ENCODE measurements at regions not wholly inside any gene's neighbourhood (a gene's known extent, or its start where the extent isn't known, plus 50 kb on each side); places are given as distances from the start of the nearest gene placed in this dataset.

- Histone ChIP-seq H3K27me3 (no peaks in the 10 kb centered on the region), H3K4me1 (no peaks in the 10 kb centered on the region), H3K9me3 (no peaks in the 10 kb centered on the region), H3K4me3 (no peak overlapping the region), H3K36me3 (ENCODE audit: low read depth, missing control alignments) (no peaks in the 10 kb centered on the region), H3K27ac (no peak overlapping the region)
- TF ChIP-seq POLR2A (IDR thresholded peaks at IDR 0.05): no peak
- TF ChIP-seq CTCF (IDR thresholded peaks at IDR 0.05): no peak
- WGBS, 2 donors: 82 to 87% methylated on average over 8 of the region's 8 CpGs
- intact Hi-C loops (cut with DNase I; ENCODE audit: low total_unique reads): no loop called here
- DNase-seq: no peak
Observed at GRCh38 chr1:90336552-90337324, 341.8 kb downstream of the ZNF326 start.

GRCh38 chr1:90335558-90335957, 340.6 kb downstream of the ZNF326 start:
- Histone ChIP-seq H3K4me3 (no peak overlapping the region), H3K36me3 (ENCODE audit: low read depth, missing control alignments) (no peaks in the 10 kb centered on the region), H3K27me3 (no peaks in the 10 kb centered on the region), H3K4me1 (no peaks in the 10 kb centered on the region), H3K9me3 (no peaks in the 10 kb centered on the region), H3K27ac (no peak overlapping the region)
- TF ChIP-seq CTCF (IDR thresholded peaks at IDR 0.05) (no peak), POLR2A (IDR thresholded peaks at IDR 0.05) (no peak)
- intact Hi-C loops (cut with DNase I; ENCODE audit: low total_unique reads): no loop called here
- no peak for DNase-seq
- 77 to 84% methylated on average over 3 of the region's 3 CpGs for WGBS, 2 donors

GRCh38 chr1:90334137-90334536, 339.2 kb downstream of the ZNF326 start:
- no peaks in the 10 kb centered on the region for H3K36me3 ChIP-seq (ENCODE audit: low read depth, missing control alignments)
- intact Hi-C loops (cut with DNase I; ENCODE audit: low total_unique reads): no loop called here
- no peaks in the 10 kb centered on the region for H3K9me3 ChIP-seq
- no peak for DNase-seq
- TF ChIP-seq CTCF (IDR thresholded peaks at IDR 0.05) (no peak), POLR2A (IDR thresholded peaks at IDR 0.05) (no peak)
- no peaks in the 10 kb centered on the region for H3K27me3 ChIP-seq
- H3K4me3 ChIP-seq: no peak overlapping the region
- 68 to 85% methylated on average over 5 of the region's 5 CpGs for WGBS, 2 donors
- no peak overlapping the region for H3K27ac ChIP-seq
- H3K4me1 ChIP-seq: no peaks in the 10 kb centered on the region

GRCh38 chr1:90325168-90325567, 330.3 kb downstream of the ZNF326 start:
- DNase-seq: no peak
- WGBS, 2 donors: 47 to 48% methylated on average over 3 of the region's 3 CpGs
- no peaks in the 10 kb centered on the region for H3K9me3 ChIP-seq
- H3K4me1 ChIP-seq: no peaks in the 10 kb centered on the region
- no peaks in the 10 kb centered on the region for H3K27me3 ChIP-seq
- H3K27ac ChIP-seq: no peak overlapping the region
- no peaks in the 10 kb centered on the region for H3K36me3 ChIP-seq (ENCODE audit: low read depth, missing control alignments)
- intact Hi-C loops (cut with DNase I; ENCODE audit: low total_unique reads): no loop called here
- H3K4me3 ChIP-seq: no peak overlapping the region
- TF ChIP-seq CTCF (IDR thresholded peaks at IDR 0.05): no peak
- TF ChIP-seq POLR2A (IDR thresholded peaks at IDR 0.05): no peak

- no peaks in the 10 kb centered on the region for H3K9me3 ChIP-seq
- no peak for TF ChIP-seq CTCF (IDR thresholded peaks at IDR 0.05)
- TF ChIP-seq POLR2A (IDR thresholded peaks at IDR 0.05): no peak
- H3K36me3 ChIP-seq (ENCODE audit: low read depth, missing control alignments): no peaks in the 10 kb centered on the region
- H3K27ac ChIP-seq: no peak overlapping the region
- no peaks in the 10 kb centered on the region for H3K4me1 ChIP-seq
- no peak overlapping the region for H3K4me3 ChIP-seq
- DNase-seq: no peak
- 77 to 78% methylated on average over 3 of the region's 3 CpGs for WGBS, 2 donors
- intact Hi-C loops (cut with DNase I; ENCODE audit: low total_unique reads): no loop called here
- no peaks in the 10 kb centered on the region for H3K27me3 ChIP-seq
Observed at GRCh38 chr1:90322186-90322585, 327.3 kb downstream of the ZNF326 start.
